OCI-LY3 (cell line): ENCODE measurements at regions not wholly inside any gene's neighbourhood (a gene's known extent, or its start where the extent isn't known, plus 50 kb on each side); places are given as distances from the start of the nearest gene placed in this dataset.
"Not testable (repeated sequence)": the region's sequence is repeated elsewhere in the genome, so short reads cannot be mapped to it uniquely, and the experiment has no call there.

ENCODE experiments used
- H2AFZ ChIP-seq: fragments of 200-600, 300-600 bp; shearing (Covaris generic); 2 replicates; pipeline ENCODE4 v1.6.0; 2014; ENCODE audit warnings: antibody characterized with exemption, low read depth, low read length
- H3K27ac ChIP-seq: fragments of 200-600, 300-600 bp; sonication (generic); 2 replicates; pipeline ENCODE4 v1.5.1; 2014; ENCODE audit warnings: mild to moderate bottlenecking, low read length, moderate library complexity, mixed read lengths
- H3K27me3 ChIP-seq: fragments of 200-600, 300-600 bp; sonication (generic); 2 replicates; pipeline ENCODE4 v1.6.1; 2014; ENCODE audit warnings: low read depth, low read length, mixed read lengths
- H3K36me3 ChIP-seq: fragments of 200-600, 300-600 bp; sonication (generic); replicated peaks from 2 replicates; pipeline ENCODE3; 2014; ENCODE audit warnings: low read depth, low read length, mixed read lengths
- H3K4me1 ChIP-seq: fragments of 300-600, 200-600 bp; sonication (generic); 2 replicates; pipeline ENCODE4 v1.6.1; 2014; ENCODE audit warnings: low read length, mixed read lengths
- H3K4me2 ChIP-seq: fragments of 200-600, 300-600 bp; sonication (generic); 2 replicates; pipeline ENCODE4 v1.6.1; 2014; ENCODE audit warnings: low read length, mixed read lengths
- H3K4me3 ChIP-seq: fragments of 300-600, 200-600 bp; sonication (generic); 2 replicates; pipeline ENCODE4 v1.5.1; 2014; ENCODE audit warnings: antibody characterized with exemption, mild to moderate bottlenecking, low read length, moderate library complexity
- H3K79me2 ChIP-seq: fragments of 300-600, 200-600 bp; shearing (Covaris generic); 2 replicates; pipeline ENCODE4 v1.6.1; 2014; ENCODE audit warnings: mild to moderate bottlenecking, low read length, mixed read lengths
- H3K9ac ChIP-seq: fragments of 300-600, 200-600 bp; shearing (Covaris generic); 2 replicates; pipeline ENCODE4 v1.6.0; 2014; ENCODE audit warnings: mild to moderate bottlenecking, low read length, moderate library complexity
- H3K9me3 ChIP-seq: fragments of 200-600, 300-600 bp; shearing (Covaris generic); 2 replicates; pipeline ENCODE4 v1.6.1; 2014; ENCODE audit warnings: low read length, mixed read lengths; ENCODE audit not compliant: insufficient read depth
- H4K20me1 ChIP-seq: fragments of 200-600, 300-600 bp; sonication (generic); 2 replicates; pipeline ENCODE4 v1.6.1; 2016; ENCODE audit warnings: low read length, mixed read lengths; ENCODE audit not compliant: insufficient read depth
- CTCF ChIP-seq: fragments of 200-600, 300-600 bp; sonication (generic); IDR thresholded peaks from 2 replicates; pipeline ENCODE4 v1.5.1; 2014; ENCODE audit warnings: antibody characterized with exemption, low read length, low read depth
- EZH2phosphoT487 ChIP-seq: fragments of 200-600 bp; shearing (Covaris generic); IDR thresholded peaks from 2 replicates; pipeline ENCODE4 v1.6.1; 2018; ENCODE audit warnings: antibody characterized with exemption, mixed run types, low read depth

- Histone ChIP-seq H3K4me1 (no peaks in the 10 kb centered on the region), H4K20me1 (no peaks in the 10 kb centered on the region), H3K4me2 (no peak overlapping the region), H2AFZ (no peak overlapping the region), H3K79me2 (no peaks in the 10 kb centered on the region), H3K27me3 (no peaks in the 10 kb centered on the region), H3K9me3 (no peaks in the 10 kb centered on the region), H3K27ac (no peak overlapping the region), H3K36me3 (no peaks in the 10 kb centered on the region), H3K4me3 (no peak overlapping the region), H3K9ac (no peak overlapping the region)
- TF ChIP-seq EZH2phosphoT487 (no peak), CTCF (no peak)
Measured at GRCh38 chr4:79574741-79575451, 166.9 kb upstream of the GK2 start.

DNA sequence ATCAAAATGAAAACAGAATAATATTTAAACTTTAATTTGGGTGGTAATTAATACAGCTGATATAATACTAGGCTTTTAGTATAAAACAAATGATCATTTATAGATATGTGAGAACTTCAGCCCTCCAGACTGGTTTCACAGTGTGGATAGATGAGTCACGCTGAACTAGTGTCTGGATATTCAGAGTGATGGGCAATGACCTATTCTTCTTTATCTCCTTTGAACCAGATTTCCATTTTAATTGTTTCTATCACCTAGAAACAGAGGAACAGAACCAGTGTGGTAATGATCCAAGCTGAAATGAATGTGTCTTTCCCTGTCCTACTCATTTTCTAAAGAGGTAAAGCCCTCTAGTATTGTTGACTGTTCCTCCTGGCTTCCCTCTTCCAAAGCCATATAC lies 155.2 kb upstream of the GK2 start:
- Histone ChIP-seq H2AFZ (no peak overlapping the region), H3K9ac (no peak overlapping the region), H3K4me1 (no peaks in the 10 kb centered on the region), H3K27me3 (no peaks in the 10 kb centered on the region), H3K4me2 (no peak overlapping the region), H3K9me3 (no peaks in the 10 kb centered on the region), H3K79me2 (no peaks in the 10 kb centered on the region), H3K4me3 (no peak overlapping the region), H3K36me3 (no peaks in the 10 kb centered on the region), H4K20me1 (no peaks in the 10 kb centered on the region), H3K27ac (no peak overlapping the region)
- TF ChIP-seq CTCF (no peak), EZH2phosphoT487 (no peak)

- Histone ChIP-seq H4K20me1 (no peaks in the 10 kb centered on the region), H3K4me2 (no peak overlapping the region)
- TF ChIP-seq CTCF (no peak), EZH2phosphoT487 (no peak)
Measured at GRCh38 chr4:79561751-79562150, 153.7 kb upstream of the GK2 start.

DNA sequence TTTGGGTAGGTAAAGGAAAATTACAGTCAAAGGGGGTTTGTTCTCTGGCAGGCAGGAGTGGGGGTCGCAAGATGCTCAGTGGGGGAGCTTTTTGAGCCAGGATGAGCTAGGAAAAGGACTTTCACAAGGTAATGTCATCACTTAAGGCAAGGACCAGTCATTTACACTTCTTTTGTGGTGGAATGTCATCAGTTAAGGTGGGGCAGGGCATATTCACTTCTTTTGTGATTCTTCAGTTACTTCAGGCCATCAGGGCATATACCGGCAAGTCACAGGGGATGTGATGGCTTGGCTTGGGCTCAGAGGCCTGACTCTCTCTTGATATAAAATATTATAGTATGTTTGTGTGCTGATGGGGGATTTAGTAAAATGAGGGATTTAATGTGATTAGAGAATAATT lies 151.4 kb upstream of the GK2 start:
- H3K9me3 ChIP-seq, H3K27ac ChIP-seq, H2AFZ ChIP-seq, H3K27me3 ChIP-seq, H4K20me1 ChIP-seq, H3K4me2 ChIP-seq, H3K9ac ChIP-seq, H3K79me2 ChIP-seq, H3K36me3 ChIP-seq, H3K4me1 ChIP-seq, H3K4me3 ChIP-seq: not testable (repeated sequence)

More at GRCh38 chr4:79561751-79562150, 153.7 kb upstream of the GK2 start:
- Histone ChIP-seq H2AFZ (no peak overlapping the region), H3K27me3 (no peaks in the 10 kb centered on the region), H3K9ac (no peak overlapping the region), H3K27ac (no peak overlapping the region), H3K36me3 (no peaks in the 10 kb centered on the region), H3K9me3 (no peaks in the 10 kb centered on the region), H3K79me2 (no peaks in the 10 kb centered on the region), H3K4me1 (no peaks in the 10 kb centered on the region), H3K4me3 (no peak overlapping the region)

DNA sequence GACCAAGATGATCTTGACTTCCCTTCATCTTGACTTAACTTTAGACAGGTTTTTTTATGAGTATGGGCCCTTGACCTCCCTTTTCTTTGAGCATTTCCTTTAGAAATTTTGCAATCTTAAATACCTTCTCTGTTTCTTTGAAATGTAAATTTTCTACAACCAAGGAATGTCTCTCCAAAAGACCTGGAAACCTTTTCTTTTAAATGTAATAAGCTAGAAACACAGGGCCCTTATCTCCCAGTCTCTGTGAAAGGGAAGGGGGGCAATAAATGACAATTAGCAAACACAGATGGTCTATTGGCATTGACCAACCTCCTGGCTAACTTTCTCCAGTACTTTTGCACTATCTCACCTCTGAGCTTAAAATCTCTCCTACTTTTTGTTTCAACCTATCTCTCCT lies 144.3 kb upstream of the GK2 start:
- H2AFZ ChIP-seq, result no peak overlapping the region
- no peaks in the 10 kb centered on the region for H3K4me1 ChIP-seq
- H3K9me3 ChIP-seq, result no peaks in the 10 kb centered on the region
- H3K27me3 ChIP-seq, result no peaks in the 10 kb centered on the region
- no peaks in the 10 kb centered on the region for H3K79me2 ChIP-seq
- TF ChIP-seq EZH2phosphoT487 (no peak), CTCF (no peak)
- H4K20me1 ChIP-seq, result no peaks in the 10 kb centered on the region
- no peak overlapping the region for H3K27ac ChIP-seq
- H3K4me2 ChIP-seq, result no peak overlapping the region
- no peak overlapping the region for H3K4me3 ChIP-seq
- no peak overlapping the region for H3K9ac ChIP-seq
- no peaks in the 10 kb centered on the region for H3K36me3 ChIP-seq
